ENCODE measurements at regions not wholly inside any gene's neighbourhood (a gene's known extent, or its start where the extent isn't known, plus 50 kb on each side); places are given as distances from the start of the nearest gene placed in this dataset.
"Not testable (repeated sequence)": the region's sequence is repeated elsewhere in the genome, so short reads cannot be mapped to it uniquely, and the experiment has no call there.

- not testable (repeated sequence) for DNase-seq (ENCODE audit: low spot score)
Observed at GRCh38 chr20:30393523-30393922, 863.9 kb upstream of the DEFB115 start.

GRCh38 chr20:30397111-30397510 lies 860.4 kb upstream of the DEFB115 start:
- not testable (repeated sequence) for DNase-seq (ENCODE audit: low spot score)

- not testable (repeated sequence) for DNase-seq (ENCODE audit: low spot score)
Observed at GRCh38 chr20:30405061-30405460, 852.4 kb upstream of the DEFB115 start.

GRCh38 chr20:30405585-30405984 lies 851.9 kb upstream of the DEFB115 start:
- not testable (repeated sequence) for DNase-seq (ENCODE audit: low spot score)

- not testable (repeated sequence) for DNase-seq (ENCODE audit: low spot score)
Observed at GRCh38 chr20:30406370-30406769, 851.1 kb upstream of the DEFB115 start.

- DNase-seq (ENCODE audit: low spot score): no peak
- TF ChIP-seq CTCF (IDR thresholded peaks at IDR 0.05; ENCODE audit: extremely low read depth, missing control alignments): no peak
Observed at GRCh38 chr20:30412972-30413371, 844.5 kb upstream of the DEFB115 start.

- not testable (repeated sequence) for DNase-seq (ENCODE audit: low spot score)
Observed at GRCh38 chr20:30417387-30417786, 840.1 kb upstream of the DEFB115 start.

- not testable (repeated sequence) for DNase-seq (ENCODE audit: low spot score)
Observed at GRCh38 chr20:30418378-30418777, 839.1 kb upstream of the DEFB115 start.

GRCh38 chr20:30419466-30419865 lies 838.0 kb upstream of the DEFB115 start:
- DNase-seq (ENCODE audit: low spot score): no peak
- no peak for TF ChIP-seq CTCF (IDR thresholded peaks at IDR 0.05; ENCODE audit: extremely low read depth, missing control alignments)

GRCh38 chr20:30419871-30420420 lies 837.5 kb upstream of the DEFB115 start:
- DNase-seq (ENCODE audit: low spot score): not testable (repeated sequence)
